KMS-11 (cell line): ENCODE measurements at regions not wholly inside any gene's neighbourhood (a gene's known extent, or its start where the extent isn't known, plus 50 kb on each side); places are given as distances from the start of the nearest gene placed in this dataset.

ENCODE experiments used
- H2AFZ ChIP-seq: fragments of 200-600 bp; sonication (generic); 2 replicates; pipeline ENCODE4 v1.6.1; 2016; ENCODE audit warnings: antibody characterized with exemption, mixed run types, low read depth
- H3K27ac ChIP-seq: fragments of 200-600 bp; sonication (generic); 2 replicates; pipeline ENCODE4 v1.6.1; 2016; ENCODE audit warnings: mild to moderate bottlenecking, mixed run types
- H3K27me3 ChIP-seq: fragments of 200-600 bp; sonication (generic); 2 replicates; pipeline ENCODE4 v1.6.1; 2017; ENCODE audit warnings: mild to moderate bottlenecking, low read depth, mixed run types, moderate library complexity; ENCODE audit not compliant: insufficient read depth
- H3K36me3 ChIP-seq: fragments of 200-600 bp; sonication (generic); 2 replicates; pipeline ENCODE4 v1.6.1; 2017; ENCODE audit warnings: mild to moderate bottlenecking, mixed run types; ENCODE audit not compliant: insufficient read depth
- H3K4me1 ChIP-seq: fragments of 200-600 bp; sonication (generic); 2 replicates; pipeline ENCODE4 v1.6.1; 2016; ENCODE audit warnings: mild to moderate bottlenecking, low read depth, mixed run types; ENCODE audit not compliant: poor library complexity, severe bottlenecking
- H3K4me2 ChIP-seq: fragments of 200-600 bp; sonication (generic); 2 replicates; pipeline ENCODE4 v1.7.0; 2016; ENCODE audit warnings: mild to moderate bottlenecking, mixed run types
- H3K4me3 ChIP-seq: fragments of 200-600 bp; sonication (generic); IDR thresholded peaks from 2 replicates; pipeline ENCODE4 v1.6.1; 2017; ENCODE audit warnings: low read depth, low read length, mixed read lengths; ENCODE audit not compliant: insufficient read depth
- H3K79me2 ChIP-seq: fragments of 200-600 bp; sonication (generic); 2 replicates; pipeline ENCODE4 v1.6.1; 2016; ENCODE audit warnings: low read depth, mixed run types; ENCODE audit not compliant: insufficient read depth
- H3K9ac ChIP-seq: fragments of 200-600 bp; sonication (generic); 2 replicates; pipeline ENCODE4 v1.6.1; 2016; ENCODE audit warnings: mild to moderate bottlenecking, mixed run types
- H4K20me1 ChIP-seq: fragments of 200-600 bp; sonication (generic); 2 replicates; pipeline ENCODE4 v1.6.1; 2016; ENCODE audit warnings: mild to moderate bottlenecking, mixed run types; ENCODE audit not compliant: insufficient read depth
- TF ChIP-seq, protein P1 (sequence below): fragments of 200-600 bp; sonication (generic); conservative IDR thresholded peaks from 2 replicates; pipeline ENCODE4 v1.6.1; 2017; ENCODE audit warnings: low read depth, mild to moderate bottlenecking, antibody characterized with exemption, low read length, moderate library complexity, mixed read lengths

DNA sequence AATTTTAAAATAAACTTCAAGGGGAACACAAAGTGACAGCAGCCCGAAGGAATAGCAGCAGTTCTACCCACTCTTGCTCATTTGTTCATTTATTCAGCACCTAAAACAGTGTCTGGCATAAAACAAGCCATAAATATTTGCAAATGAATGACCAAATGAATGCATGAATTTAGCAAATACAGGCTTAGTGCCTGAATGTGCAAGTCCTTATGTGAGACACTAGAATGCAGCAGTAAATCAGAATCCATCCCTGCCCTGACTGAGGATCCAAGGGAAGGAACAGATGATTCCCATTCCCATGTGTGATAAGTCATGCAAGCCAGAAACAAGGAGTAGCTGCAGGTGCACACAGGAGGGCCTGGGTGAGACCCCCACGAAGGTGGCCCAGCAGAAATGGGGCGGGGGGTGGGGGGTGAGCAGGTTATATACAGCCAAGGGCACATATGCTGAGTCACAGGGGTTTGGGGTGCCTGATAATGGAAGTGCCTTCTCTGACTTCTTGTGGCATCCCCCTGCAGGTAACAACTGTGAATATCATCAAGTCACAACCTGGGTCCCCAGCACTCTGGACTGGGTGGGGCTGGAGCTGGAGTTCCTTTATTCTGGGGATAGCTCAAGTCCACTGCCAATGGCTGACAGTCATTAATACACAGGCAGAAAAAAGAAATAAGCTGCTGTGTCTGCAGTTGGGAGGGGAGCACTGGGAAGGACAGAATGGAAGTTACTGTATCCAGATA is 311.9 kb downstream of the TXNL1 start:
- Histone ChIP-seq H2AFZ (no peak overlapping the region), H3K4me3 (no peak overlapping the region), H3K4me1 (peaks cover 38% of the 10 kb centered on the region), H3K9ac (no peak overlapping the region), H3K79me2 (no peaks in the 10 kb centered on the region), H3K27me3 (no peaks in the 10 kb centered on the region), H3K4me2 (no peak overlapping the region), H4K20me1 (no peaks in the 10 kb centered on the region), H3K27ac (no peak overlapping the region), H3K36me3 (no peaks in the 10 kb centered on the region)
- TF ChIP-seq, protein P1, sequence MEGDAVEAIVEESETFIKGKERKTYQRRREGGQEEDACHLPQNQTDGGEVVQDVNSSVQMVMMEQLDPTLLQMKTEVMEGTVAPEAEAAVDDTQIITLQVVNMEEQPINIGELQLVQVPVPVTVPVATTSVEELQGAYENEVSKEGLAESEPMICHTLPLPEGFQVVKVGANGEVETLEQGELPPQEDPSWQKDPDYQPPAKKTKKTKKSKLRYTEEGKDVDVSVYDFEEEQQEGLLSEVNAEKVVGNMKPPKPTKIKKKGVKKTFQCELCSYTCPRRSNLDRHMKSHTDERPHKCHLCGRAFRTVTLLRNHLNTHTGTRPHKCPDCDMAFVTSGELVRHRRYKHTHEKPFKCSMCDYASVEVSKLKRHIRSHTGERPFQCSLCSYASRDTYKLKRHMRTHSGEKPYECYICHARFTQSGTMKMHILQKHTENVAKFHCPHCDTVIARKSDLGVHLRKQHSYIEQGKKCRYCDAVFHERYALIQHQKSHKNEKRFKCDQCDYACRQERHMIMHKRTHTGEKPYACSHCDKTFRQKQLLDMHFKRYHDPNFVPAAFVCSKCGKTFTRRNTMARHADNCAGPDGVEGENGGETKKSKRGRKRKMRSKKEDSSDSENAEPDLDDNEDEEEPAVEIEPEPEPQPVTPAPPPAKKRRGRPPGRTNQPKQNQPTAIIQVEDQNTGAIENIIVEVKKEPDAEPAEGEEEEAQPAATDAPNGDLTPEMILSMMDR = no peak

GRCh38 chr18:56323673-56324072 is 314.7 kb downstream of the TXNL1 start:
- TF ChIP-seq, protein P1 = no peak
- Histone ChIP-seq H3K27me3 (no peaks in the 10 kb centered on the region), H3K79me2 (no peaks in the 10 kb centered on the region), H3K4me1 (peaks cover 66% of the 10 kb centered on the region), H3K27ac (no peak overlapping the region), H4K20me1 (no peaks in the 10 kb centered on the region), H3K9ac (no peak overlapping the region), H3K4me2 (0 out of 2 replicates have a peak overlapping the region, but pooled peaks have one; percentile 72), H3K36me3 (no peaks in the 10 kb centered on the region), H2AFZ (0 out of 2 replicates have a peak overlapping the region, but pooled peaks have one; percentile 69), H3K4me3 (no peak overlapping the region)

- Histone ChIP-seq H3K27ac (peak overlapping the region; percentile 88), H3K4me3 (no peak overlapping the region), H3K27me3 (no peaks in the 10 kb centered on the region), H3K4me1 (peaks cover 79% of the 10 kb centered on the region), H2AFZ (peak overlapping the region; percentile 69), H4K20me1 (no peaks in the 10 kb centered on the region), H3K9ac (no peak overlapping the region), H3K4me2 (peak overlapping the region; percentile 72; the same call in 1 of the 2 replicates), H3K36me3 (no peaks in the 10 kb centered on the region), H3K79me2 (no peaks in the 10 kb centered on the region)
- TF ChIP-seq, protein P1 = no peak
These were observed 316.0 kb downstream of the TXNL1 start for GRCh38 chr18:56322406-56322805.

DNA sequence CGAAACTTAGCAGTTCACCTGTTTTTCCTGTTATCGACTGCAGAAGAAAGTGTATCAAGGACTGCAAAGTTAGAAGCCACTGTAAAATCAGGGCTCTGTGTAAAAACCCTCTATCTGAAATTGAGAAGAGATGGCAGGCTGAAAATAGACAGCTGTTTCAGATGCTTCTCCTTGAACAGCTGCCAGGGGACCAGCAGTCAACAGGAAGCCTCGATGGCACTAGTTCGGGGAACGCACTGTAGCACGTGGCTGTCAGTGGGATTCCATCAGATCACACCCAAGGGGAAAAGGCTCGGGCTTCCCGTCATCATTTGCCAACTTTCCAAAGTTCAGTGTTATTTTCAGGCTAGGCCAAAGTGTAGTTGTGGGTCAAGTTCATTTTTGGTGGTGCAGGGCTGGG is 316.9 kb downstream of the TXNL1 start:
- Histone ChIP-seq H4K20me1 (no peaks in the 10 kb centered on the region), H3K79me2 (no peaks in the 10 kb centered on the region), H2AFZ (peak overlapping the region; percentile 69), H3K36me3 (no peaks in the 10 kb centered on the region), H3K27ac (peak overlapping the region; percentile 88), H3K9ac (peak overlapping the region; percentile 34; the same call in 1 of the 2 replicates), H3K4me1 (peaks cover 80% of the 10 kb centered on the region), H3K4me3 (no peak overlapping the region), H3K27me3 (no peaks in the 10 kb centered on the region), H3K4me2 (peak overlapping the region; percentile 72)
- TF ChIP-seq, protein P1 = no peak
